K562 (cell line): ENCODE measurements at regions not wholly inside any gene's neighbourhood (a gene's known extent, or its start where the extent isn't known, plus 50 kb on each side); places are given as distances from the start of the nearest gene placed in this dataset.

Source experiments
- ARHGAP35 ChIP-seq: fragments of 450-650 bp; IDR thresholded peaks from 2 replicates; pipeline ENCODE4 v1.6.1; 2018; ENCODE audit not compliant: partially characterized antibody
- CTBP1 ChIP-seq: fragments of 450-650 bp; IDR thresholded peaks from 2 replicates; pipeline ENCODE4 v1.6.1; 2016; ENCODE audit warnings: borderline replicate concordance
- E2F8 ChIP-seq: fragments of 450-650 bp; IDR thresholded peaks from 2 replicates; pipeline ENCODE4 v1.7.1; 2018; ENCODE audit warnings: mild to moderate bottlenecking, low read depth; ENCODE audit not compliant: partially characterized antibody
- GTF2E2 ChIP-seq: fragments of 200-800 bp; sonication (Bioruptor generic); IDR thresholded peaks from 2 replicates; pipeline ENCODE4 v1.6.1; 2016; ENCODE audit warnings: missing genetic modification characterization, missing compliant biosample characterization
- HOXB6 ChIP-seq: fragments of 250-450 bp; sonication (Bioruptor Pico); IDR thresholded peaks from 2 replicates; pipeline ENCODE4 v1.5.1; 2022; ENCODE audit warnings: mild to moderate bottlenecking, borderline replicate concordance
- KLF13 ChIP-seq: fragments of 450-650 bp; IDR thresholded peaks from 2 replicates; pipeline ENCODE4 v1.6.1; 2016; ENCODE audit warnings: missing genetic modification characterization, low read depth, mild to moderate bottlenecking, missing compliant biosample characterization, moderate library complexity, borderline replicate concordance
- L3MBTL2 ChIP-seq: fragments of 450-650 bp; IDR thresholded peaks from 2 replicates; pipeline ENCODE4 v1.6.1; 2016; ENCODE audit warnings: mild to moderate bottlenecking, moderate library complexity
- NCOA2 ChIP-seq, 2 experiments: fragments of 450-650 bp; IDR thresholded peaks; 2 replicates each; pipeline ENCODE4 v1.6.1; 2018; ENCODE audit warnings: mild to moderate bottlenecking in 2 of 2, moderate library complexity in 1 of 2; ENCODE audit not compliant: partially characterized antibody in 2 of 2
- NR2C1 ChIP-seq, 2 experiments: fragments of 450-650 bp; IDR thresholded peaks; 2 replicates each; pipeline ENCODE4 v1.6.1; 2017; ENCODE audit warnings: mild to moderate bottlenecking in 2 of 2, antibody characterized with exemption in 1 of 2, inconsistent platforms in 1 of 2, missing compliant biosample characterization in 1 of 2, missing genetic modification characterization in 1 of 2
- PML ChIP-seq: IDR thresholded peaks from 2 replicates; pipeline ENCODE4 v1.6.1; 2012; ENCODE audit warnings: low read length, inconsistent platforms
- RBM34 ChIP-seq: fragments of 200-400 bp; formaldehyde crosslinking; IDR thresholded peaks from 2 replicates; pipeline ENCODE4 v1.6.1; 2018; ENCODE audit warnings: low read length, borderline replicate concordance; ENCODE audit not compliant: insufficient read depth
- SMARCC2 ChIP-seq: fragments of 450-650 bp; IDR thresholded peaks from 2 replicates; pipeline ENCODE4 v1.6.1; 2017; ENCODE audit warnings: antibody characterized with exemption, moderate library complexity, mild to moderate bottlenecking, low read depth
- TAF9B ChIP-seq: fragments of 450-650 bp; IDR thresholded peaks from 2 replicates; pipeline ENCODE4 v1.6.1; 2018; ENCODE audit warnings: mild to moderate bottlenecking; ENCODE audit not compliant: partially characterized antibody
- TRIM24 ChIP-seq, 2 experiments: fragments of 450-650 bp; IDR thresholded peaks; 2 replicates each; pipeline ENCODE4 v1.6.1; 2016
- ZNF24 ChIP-seq: fragments of 450-650 bp; IDR thresholded peaks from 2 replicates; pipeline ENCODE4 v1.6.1; 2016
- ZNF407 ChIP-seq: fragments of 450-650 bp; IDR thresholded peaks from 2 replicates; pipeline ENCODE4 v1.6.1; 2016; ENCODE audit warnings: low read depth
- ZNF507 ChIP-seq: conservative IDR thresholded peaks from 2 replicates; pipeline ENCODE4 v1.6.1; 2017; ENCODE audit warnings: missing genetic modification characterization, missing compliant biosample characterization

GRCh38 chr5:57692582-57693487 is 210.2 kb upstream of the ACTBL2 start (continued):
- TF ChIP-seq E2F8 (no peak), RBM34 (no peak), NR2C1 (IDR thresholded peaks at IDR 0.05) (0 out of 2 replicates have a peak, but pooled peaks have one; percentile 19), NR2C1 (tag; IDR thresholded peaks at IDR 0.05) (peak; percentile 52; the same call in 1 of the 2 replicates), CTBP1 (0 out of 2 replicates have a peak, but pooled peaks have one; percentile 16), TRIM24 (IDR thresholded peaks at IDR 0.05) (no peak), NCOA2 (IDR thresholded peaks at IDR 0.05; ENCODE audit: partially characterized antibody in 2 of 2) (no peak), HOXB6 (no peak), ZNF24 (0 out of 2 replicates have a peak, but pooled peaks have one; percentile 17), TAF9B (no peak), ZNF507 (tag) (no peak), KLF13 (tag) (no peak), L3MBTL2 (0 out of 2 replicates have a peak, but pooled peaks have one; percentile 10), ARHGAP35 (no peak), ZNF407 (no peak), GTF2E2 (tag) (no peak), PML (no peak), SMARCC2 (peak; percentile 73)
